H9 (cell line): ENCODE measurements at regions not wholly inside any gene's neighbourhood (a gene's known extent, or its start where the extent isn't known, plus 50 kb on each side); places are given as distances from the start of the nearest gene placed in this dataset.

ENCODE experiments used
- DNase-seq: peaks from one replicate; pipeline ENCODE4 v3.0.0-alpha.2; 2017
- H2AFZ ChIP-seq: one replicate; pipeline ENCODE4 v1.6.1; 2013; ENCODE audit warnings: mild to moderate bottlenecking, low read length, control low read depth, moderate library complexity
- H2AK5ac ChIP-seq: 2 replicates; pipeline ENCODE4 v1.6.1; 2013; ENCODE audit warnings: low read length, control low read depth, mixed read lengths; ENCODE audit not compliant: insufficient read length
- H2BK120ac ChIP-seq: one replicate; pipeline ENCODE4 v1.6.1; 2013; ENCODE audit warnings: low read depth, mild to moderate bottlenecking, low read length, control low read depth, inconsistent platforms; ENCODE audit not compliant: poor library complexity, severe bottlenecking
- H2BK12ac ChIP-seq: 2 replicates; pipeline ENCODE4 v1.6.1; 2013; ENCODE audit warnings: low read length, control low read depth, mixed read lengths, low read depth; ENCODE audit not compliant: insufficient read length
- H2BK15ac ChIP-seq: 2 replicates; pipeline ENCODE4 v1.6.1; 2013; ENCODE audit warnings: low read depth, low read length, control low read depth
- H2BK20ac ChIP-seq: one replicate; pipeline ENCODE4 v1.6.1; 2013; ENCODE audit warnings: low read depth, mild to moderate bottlenecking, low read length, control low read depth, inconsistent platforms; ENCODE audit not compliant: poor library complexity, severe bottlenecking
- H2BK5ac ChIP-seq: 2 replicates; pipeline ENCODE4 v1.6.1; 2013; ENCODE audit warnings: low read length, control low read depth, mixed read lengths; ENCODE audit not compliant: insufficient read length
- H3K14ac ChIP-seq: 2 replicates; pipeline ENCODE4 v1.6.1; 2013; ENCODE audit warnings: low read length, control low read depth; ENCODE audit not compliant: insufficient read depth
- H3K18ac ChIP-seq: 2 replicates; pipeline ENCODE4 v1.6.1; 2013; ENCODE audit warnings: low read depth, mild to moderate bottlenecking, mixed read lengths, low read length, control low read depth; ENCODE audit not compliant: insufficient read length
- H3K23ac ChIP-seq: 2 replicates; pipeline ENCODE4 v1.6.1; 2013; ENCODE audit warnings: low read length, control low read depth, mixed read lengths, low read depth; ENCODE audit not compliant: insufficient read length
- H3K23me2 ChIP-seq: 2 replicates; pipeline ENCODE4 v1.6.1; 2013; ENCODE audit warnings: low read depth, mild to moderate bottlenecking, mixed read lengths, low read length, control low read depth; ENCODE audit not compliant: insufficient read length, poor library complexity, severe bottlenecking
- H3K27ac ChIP-seq: 2 replicates; pipeline ENCODE4 v1.5.1; 2013; ENCODE audit warnings: low read length, control low read depth, mixed read lengths, low read depth; ENCODE audit not compliant: insufficient read length
- H3K27me3 ChIP-seq: 2 replicates; pipeline ENCODE4 v1.6.1; 2013; ENCODE audit warnings: low read length, control low read depth, inconsistent platforms; ENCODE audit not compliant: insufficient read depth
- H3K4ac ChIP-seq: 2 replicates; pipeline ENCODE4 v1.6.1; 2013; ENCODE audit warnings: low read depth, mild to moderate bottlenecking, control low read depth, inconsistent platforms, low read length, moderate library complexity
- H3K4me1 ChIP-seq: 2 replicates; pipeline ENCODE4 v1.6.1; 2013; ENCODE audit warnings: low read length, control low read depth, inconsistent platforms; ENCODE audit not compliant: insufficient read depth
- H3K4me2 ChIP-seq: 2 replicates; pipeline ENCODE4 v1.6.1; 2013; ENCODE audit warnings: low read length, control low read depth, mixed read lengths; ENCODE audit not compliant: insufficient read length, insufficient read depth
- H3K56ac ChIP-seq: 2 replicates; pipeline ENCODE4 v1.6.1; 2013; ENCODE audit warnings: low read depth, mild to moderate bottlenecking, mixed read lengths, low read length, control low read depth; ENCODE audit not compliant: insufficient read length
- H3K79me1 ChIP-seq: 2 replicates; pipeline ENCODE4 v1.6.1; 2013; ENCODE audit warnings: low read depth, mild to moderate bottlenecking, moderate library complexity, low read length, control low read depth, inconsistent platforms; ENCODE audit not compliant: insufficient read depth, poor library complexity, severe bottlenecking
- H3K79me2 ChIP-seq: 2 replicates; pipeline ENCODE4 v1.6.1; 2013; ENCODE audit warnings: low read length, control low read depth, inconsistent platforms; ENCODE audit not compliant: insufficient read depth
- H3K9ac ChIP-seq: 2 replicates; pipeline ENCODE4 v1.6.1; 2013; ENCODE audit warnings: low read length, control low read depth, mixed read lengths; ENCODE audit not compliant: insufficient read length; ENCODE audit errors: extremely low read depth
- H3K9me3 ChIP-seq: one replicate; pipeline ENCODE4 v1.6.1; 2013; ENCODE audit warnings: low read depth, low read length, inconsistent platforms; ENCODE audit not compliant: control insufficient read depth
- H3T11ph ChIP-seq: one replicate; pipeline ENCODE4 v1.6.1; 2013; ENCODE audit warnings: mild to moderate bottlenecking, low read length, control low read depth, inconsistent platforms
- H4K20me1 ChIP-seq: one replicate; pipeline ENCODE4 v1.6.1; 2013; ENCODE audit not compliant: control insufficient read depth, insufficient read length, insufficient read depth
- H4K5ac ChIP-seq: 2 replicates; pipeline ENCODE4 v1.6.1; 2013; ENCODE audit warnings: low read depth, mild to moderate bottlenecking, mixed read lengths, low read length, control low read depth; ENCODE audit not compliant: insufficient read length
- H4K8ac ChIP-seq: replicated peaks from 2 replicates; pipeline ENCODE4 v1.6.1; 2013; ENCODE audit warnings: low read length, control low read depth, mixed read lengths, low read depth; ENCODE audit not compliant: insufficient read length
- H4K91ac ChIP-seq: 2 replicates; pipeline ENCODE4 v1.6.1; 2013; ENCODE audit warnings: low read depth, mild to moderate bottlenecking, moderate library complexity, mixed read lengths, low read length, control low read depth; ENCODE audit not compliant: insufficient read length
- H3K27ac Mint-ChIP-seq, 3 experiments: 2 replicates in 2 of 3; 3 replicates in 1 of 3; pipeline ENCODE4 v1.8.0; 2020 to 2021; ENCODE audit warnings: mixed read lengths in 3 of 3, mild to moderate bottlenecking in 1 of 3, moderate library complexity in 1 of 3
- H3K27me3 Mint-ChIP-seq: 2 replicates; pipeline ENCODE4 v1.8.0; 2021; ENCODE audit warnings: low read depth, mild to moderate bottlenecking, moderate library complexity, mixed read lengths
- H3K36me3 Mint-ChIP-seq, 3 experiments: 2 replicates in 2 of 3; 3 replicates in 1 of 3; pipeline ENCODE4 v1.8.0; 2020 to 2021; ENCODE audit warnings: low read depth in 3 of 3, mixed read lengths in 3 of 3; ENCODE audit not compliant: insufficient read depth in 1 of 3
- H3K4me1 Mint-ChIP-seq, 2 experiments: 2 replicates each; pipeline ENCODE4 v1.8.0; 2020; ENCODE audit warnings: mixed read lengths in 2 of 2
- H3K4me3 Mint-ChIP-seq, 2 experiments: 2 replicates in 1 of 2; 3 replicates in 1 of 2; pipeline ENCODE4 v1.8.0; 2020 to 2021; ENCODE audit warnings: mild to moderate bottlenecking in 2 of 2, mixed read lengths in 2 of 2, moderate library complexity in 1 of 2
- H3K9me3 Mint-ChIP-seq, 2 experiments: 2 replicates in 1 of 2; 3 replicates in 1 of 2; pipeline ENCODE4 v1.8.0; 2020; ENCODE audit warnings: mild to moderate bottlenecking in 2 of 2, mixed read lengths in 2 of 2, moderate library complexity in 1 of 2
- CTCF ChIP-seq: fragments of 200-600 bp; sonication (generic); conservative IDR thresholded peaks from 3 replicates; pipeline ENCODE4 v1.8.0; 2021; ENCODE audit warnings: antibody characterized with exemption, mild to moderate bottlenecking
- WGBS: extraction: QIAGEN DNeasy Blood & Tissue Kit; methylation state at CpG from one replicate; pipeline ENCODE4 v1.1.7; 2013; ENCODE audit warnings: missing lambda C conversion rate, low lambda C conversion rate, mixed read lengths; ENCODE audit not compliant: insufficient read length; ENCODE audit errors: extremely low coverage; 5-methylcytosine and 5-hydroxymethylcytosine counted together

DNA sequence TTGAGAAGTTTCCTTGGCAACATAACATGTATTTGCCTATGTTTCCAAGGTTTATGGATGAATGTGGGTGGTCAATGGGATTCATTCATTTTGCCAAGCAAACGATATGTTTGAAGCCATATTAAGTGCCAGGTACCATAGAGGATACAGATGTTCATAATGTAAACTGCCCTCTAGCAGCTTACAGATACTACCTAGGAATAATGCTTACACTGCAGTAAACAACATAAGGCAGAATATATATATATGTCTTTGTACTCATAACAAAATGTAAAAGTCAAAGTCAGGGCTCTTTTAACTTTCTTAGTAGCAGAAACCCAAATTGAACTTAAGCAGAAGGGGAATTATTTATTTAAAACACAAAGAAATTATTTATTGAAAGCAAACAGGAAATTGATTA is 171.6 kb upstream of the TNP1 start:
- H4K8ac ChIP-seq: no peak overlapping the region
- no peak overlapping the region for H4K91ac ChIP-seq
- H2AK5ac ChIP-seq: no peak overlapping the region
- H3K23me2 ChIP-seq: no peaks in the 10 kb centered on the region
- H2BK20ac ChIP-seq: no peak overlapping the region
- no peaks in the 10 kb centered on the region for H3K36me3 Mint-ChIP-seq
- no peak overlapping the region for H3K27ac Mint-ChIP-seq
- no peak overlapping the region for H3K14ac ChIP-seq
- no peak overlapping the region for H2BK15ac ChIP-seq
- H4K20me1 ChIP-seq: no peaks in the 10 kb centered on the region
- H3K4me1 ChIP-seq: no peaks in the 10 kb centered on the region
- no peak for TF ChIP-seq CTCF
- H3K4me3 Mint-ChIP-seq: no peak overlapping the region
- no peak overlapping the region for H2AFZ ChIP-seq
- H2BK12ac ChIP-seq: no peak overlapping the region
- H3K27me3 Mint-ChIP-seq: peaks cover 24% of the 10 kb centered on the region
- no peak overlapping the region for H3K18ac ChIP-seq
- no peaks in the 10 kb centered on the region for H3K27me3 ChIP-seq
- no peak for DNase-seq
- H3T11ph ChIP-seq: no peak overlapping the region
- H3K23ac ChIP-seq: no peak overlapping the region
- no peak overlapping the region for H2BK120ac ChIP-seq
- no peak overlapping the region for H3K27ac ChIP-seq
- no peaks in the 10 kb centered on the region for H3K9me3 ChIP-seq
- no peak overlapping the region for H4K5ac ChIP-seq
- H2BK5ac ChIP-seq: no peak overlapping the region
- H3K4me2 ChIP-seq: no peak overlapping the region
- H3K9ac ChIP-seq: no peak overlapping the region
- WGBS: no CpG with 5 or more reads among the region's 1 CpG
- H3K4me1 Mint-ChIP-seq: peaks cover 10% of the 10 kb centered on the region in 2 experiments
- no peak overlapping the region for H3K56ac ChIP-seq
- no peaks in the 10 kb centered on the region for H3K79me2 ChIP-seq
- H3K9me3 Mint-ChIP-seq: no peaks in the 10 kb centered on the region
- H3K4ac ChIP-seq: no peak overlapping the region
- H3K79me1 ChIP-seq: no peaks in the 10 kb centered on the region
